HG03354 (cell line): ENCODE measurements at regions not wholly inside any gene's neighbourhood (a gene's known extent, or its start where the extent isn't known, plus 50 kb on each side); places are given as distances from the start of the nearest gene placed in this dataset.
"Not testable (repeated sequence)": the region's sequence is repeated elsewhere in the genome, so short reads cannot be mapped to it uniquely, and the experiment has no call there.

Experiments
- ATAC-seq: cut with Tn5 transposase; IDR thresholded peaks from one replicate; pipeline ENCODE4 v1.9.1; 2021; ENCODE audit warnings: mild to moderate bottlenecking; ENCODE audit not compliant: unreplicated experiment, poor library complexity, severe bottlenecking

DNA sequence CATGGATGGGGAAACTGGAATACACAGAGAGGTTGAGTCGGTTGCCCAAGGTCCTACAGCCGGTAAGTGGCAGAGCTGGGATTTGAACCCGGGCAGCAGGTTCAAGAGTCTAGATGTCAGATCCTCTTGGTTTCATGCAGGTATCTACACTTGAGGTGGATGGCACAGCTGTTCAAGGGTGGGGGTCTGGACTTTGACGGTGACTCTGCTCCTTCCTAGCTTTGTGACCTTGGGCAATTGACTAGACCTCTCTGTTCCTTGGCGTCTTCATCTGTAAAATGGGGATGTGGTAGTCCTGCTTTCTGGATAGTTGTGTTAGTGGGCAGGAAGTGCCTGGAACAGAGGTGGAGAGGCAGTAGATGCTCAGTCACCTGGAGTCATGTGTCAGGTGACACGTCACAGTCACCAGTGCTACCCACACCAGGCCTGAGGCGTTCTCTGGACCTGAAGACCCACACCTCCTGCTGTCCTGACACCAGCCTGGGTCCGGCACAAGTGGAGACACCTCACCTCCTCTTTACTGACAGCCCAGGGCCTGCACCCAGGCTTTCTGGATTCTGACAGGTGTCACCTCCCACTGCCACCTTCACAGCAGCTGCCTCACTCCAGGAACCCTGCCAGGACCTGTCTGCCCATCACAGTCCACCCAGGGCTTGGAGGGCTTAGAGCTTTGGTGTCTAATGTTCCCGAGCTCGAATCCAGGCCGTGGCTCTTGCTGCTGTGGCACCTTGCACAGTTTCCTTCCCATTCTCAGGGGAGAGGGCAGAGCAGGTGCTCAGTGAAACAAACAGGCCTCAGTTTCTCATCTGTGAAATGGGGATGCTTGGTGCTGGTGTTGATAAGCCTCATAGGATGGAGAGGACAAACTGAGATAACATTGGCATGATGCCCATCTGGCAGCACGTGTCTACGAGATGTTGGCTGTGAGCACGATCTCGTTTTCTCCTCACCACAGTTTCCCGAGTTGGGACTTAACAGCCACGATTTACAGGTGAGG lies 83.2 kb upstream of the RUNX3 start:
- ATAC-seq = no peak

GRCh38 chr1:25011943-25012638 lies 82.0 kb upstream of the RUNX3 start:
- ATAC-seq = no peak

GRCh38 chr1:25011275-25011674 lies 81.2 kb upstream of the RUNX3 start:
- ATAC-seq = no peak

DNA sequence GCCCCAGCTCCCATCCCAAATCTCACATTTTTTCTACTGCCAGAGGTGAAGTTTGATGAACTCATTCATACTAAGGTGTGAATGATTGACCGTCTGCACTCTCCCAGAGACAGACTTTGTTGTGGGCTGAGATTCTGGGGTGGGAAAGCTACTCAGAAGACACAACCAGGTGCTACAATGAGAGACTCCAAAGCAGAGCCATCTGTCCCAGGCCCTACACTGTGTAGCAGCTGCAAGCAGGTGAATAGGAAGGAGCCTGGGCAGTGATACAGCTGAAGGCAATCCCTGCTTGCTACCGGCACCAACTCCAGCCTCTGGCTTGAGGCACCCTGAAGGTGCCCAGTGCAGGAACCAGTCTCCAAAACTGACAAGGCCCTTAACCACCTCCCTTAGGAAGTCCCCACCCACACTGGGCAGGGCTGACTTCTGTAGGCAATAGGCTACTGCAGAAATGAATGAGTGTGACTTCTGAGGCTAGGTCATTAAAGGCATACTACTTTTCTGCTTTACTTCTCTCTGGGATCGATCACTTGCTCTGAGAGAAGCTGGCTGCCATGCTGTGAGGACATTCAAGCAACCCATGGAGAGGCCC lies 79.7 kb upstream of the RUNX3 start:
- ATAC-seq = no peak

DNA sequence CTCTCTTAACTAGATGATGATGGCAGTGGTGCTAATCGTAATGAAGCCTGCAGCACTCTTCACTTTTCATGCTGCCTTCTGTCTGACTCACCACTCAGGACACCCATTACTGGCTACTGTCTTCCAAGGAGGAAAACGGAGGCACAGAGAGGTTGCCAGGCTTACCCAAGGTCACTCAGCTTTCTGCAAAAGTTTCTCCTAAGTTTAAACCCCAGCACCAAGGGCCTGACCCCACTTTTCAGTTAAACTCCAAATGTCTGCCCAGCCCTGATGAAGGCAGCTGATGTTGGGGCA lies 78.1 kb upstream of the RUNX3 start:
- ATAC-seq = no peak

DNA sequence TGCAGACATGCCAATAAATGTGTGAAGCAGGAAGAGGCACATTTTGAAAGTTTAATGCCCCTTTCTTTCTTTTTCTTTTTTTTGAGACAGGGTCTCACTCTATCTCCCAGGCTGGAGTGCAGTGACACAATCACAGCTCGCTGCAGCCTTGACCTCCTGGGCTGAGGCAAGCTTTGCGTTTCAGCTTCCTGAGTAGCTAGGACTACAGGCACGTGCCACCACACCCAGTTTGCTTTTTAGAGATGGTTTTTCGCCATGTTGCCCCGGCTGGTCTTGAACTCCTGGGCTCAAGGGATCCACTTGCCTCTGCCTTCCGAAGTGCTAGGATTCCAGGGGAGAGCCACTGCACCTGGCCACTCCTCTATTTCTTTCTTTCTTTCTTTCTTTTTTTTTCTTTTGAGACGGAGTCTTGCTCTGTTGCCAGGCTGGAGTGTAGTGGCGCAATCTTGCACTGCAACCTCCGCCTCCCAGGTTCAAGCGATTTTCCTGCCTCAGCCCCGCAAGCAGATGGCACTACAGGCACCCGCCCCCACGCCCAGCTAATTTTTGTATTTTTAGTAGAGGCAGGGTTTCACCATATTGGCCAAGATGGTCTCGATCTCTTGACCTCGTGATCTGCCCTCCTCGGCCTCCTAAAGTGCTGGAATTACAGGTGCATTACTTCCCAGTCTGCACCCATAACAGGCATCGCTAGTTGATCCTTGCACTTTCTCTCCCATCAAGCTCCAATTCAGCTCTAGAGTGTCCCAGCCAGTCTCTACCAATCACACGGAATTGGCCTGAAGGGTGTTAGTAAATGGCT lies 77.5 kb upstream of the RUNX3 start:
- not testable (repeated sequence) for ATAC-seq

DNA sequence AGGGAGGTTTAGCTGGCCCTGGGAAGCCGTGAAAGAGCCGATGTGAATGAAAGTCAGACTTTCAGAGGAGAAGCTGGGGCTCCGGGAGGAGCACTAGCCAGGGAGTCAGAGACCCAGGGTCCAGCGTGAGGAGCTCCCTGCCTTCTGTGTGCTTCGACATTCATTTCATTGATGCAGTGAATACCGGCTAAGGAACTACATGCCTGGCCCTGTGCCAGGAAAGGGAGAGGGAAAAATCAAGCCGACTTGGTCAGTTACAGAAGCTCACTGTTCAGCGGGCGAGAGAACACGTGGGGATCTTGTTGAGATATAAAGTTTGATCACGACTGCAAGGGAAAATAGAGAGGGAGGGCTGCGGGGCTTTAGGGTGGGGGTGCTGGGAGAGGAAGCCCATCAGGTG lies 76.7 kb upstream of the RUNX3 start:
- no peak for ATAC-seq

GRCh38 chr1:25004355-25004754 lies 74.3 kb upstream of the RUNX3 start:
- no peak for ATAC-seq

DNA sequence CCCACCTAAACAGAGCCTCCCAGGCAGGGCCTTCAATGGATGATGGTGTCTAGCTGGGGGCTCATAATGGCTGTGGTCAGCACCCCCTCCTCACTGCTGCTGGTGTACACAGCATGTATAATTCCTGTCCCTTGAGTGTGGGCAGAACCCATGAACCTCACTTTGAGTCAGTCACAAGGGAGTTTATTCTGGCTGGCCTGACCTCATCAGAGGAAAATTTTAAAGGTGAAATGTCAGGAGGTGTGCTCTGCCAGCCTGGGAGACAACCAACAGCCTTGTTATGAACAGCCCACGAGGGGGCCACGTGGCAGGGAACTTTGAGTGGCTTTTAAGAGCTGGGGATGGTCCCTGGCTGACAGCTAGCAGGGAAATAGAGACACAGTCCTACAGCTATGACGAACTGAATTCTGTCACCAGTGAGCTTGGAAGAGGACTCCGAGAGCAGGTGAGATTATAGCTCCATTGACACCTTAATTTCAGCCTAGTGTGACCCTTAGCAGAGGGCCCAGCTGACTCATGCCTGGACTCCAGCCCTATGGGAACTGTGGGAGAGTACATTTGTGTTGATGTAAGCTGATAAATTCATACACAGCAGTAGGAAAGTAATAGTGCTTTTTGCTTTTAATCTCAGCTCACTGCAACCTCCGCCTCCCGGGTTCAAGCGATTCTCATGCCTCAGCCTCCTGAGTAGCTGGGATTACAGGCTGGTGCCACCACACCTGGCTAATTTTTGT lies 73.5 kb upstream of the RUNX3 start:
- no peak for ATAC-seq

GRCh38 chr1:25003000-25003399 lies 72.9 kb upstream of the RUNX3 start:
- ATAC-seq = no peak

GRCh38 chr1:25001125-25001915 lies 71.2 kb upstream of the RUNX3 start:
- no peak for ATAC-seq

- no peak for ATAC-seq
These were observed 69.8 kb upstream of the RUNX3 start for GRCh38 chr1:24999906-25000305.

DNA sequence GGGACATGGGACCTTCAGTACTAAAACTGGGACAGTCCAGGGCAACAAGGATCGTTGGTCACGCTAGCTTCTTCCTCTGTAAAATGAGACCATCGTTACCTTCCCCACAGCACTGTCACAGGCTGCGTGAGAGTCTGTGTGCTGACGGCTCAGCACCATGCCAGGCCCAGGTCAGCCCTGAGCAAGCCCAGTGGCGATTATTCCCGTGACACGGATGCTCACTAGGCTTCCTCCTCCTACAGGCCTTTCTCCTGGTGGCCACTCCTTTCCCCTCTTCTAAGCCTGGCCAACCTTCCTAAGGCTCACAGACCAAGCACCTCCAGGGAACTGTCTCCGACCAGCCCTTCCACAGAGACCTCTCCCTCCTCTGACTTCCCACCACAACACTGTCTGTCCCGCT lies 69.3 kb upstream of the RUNX3 start:
- ATAC-seq = no peak

DNA sequence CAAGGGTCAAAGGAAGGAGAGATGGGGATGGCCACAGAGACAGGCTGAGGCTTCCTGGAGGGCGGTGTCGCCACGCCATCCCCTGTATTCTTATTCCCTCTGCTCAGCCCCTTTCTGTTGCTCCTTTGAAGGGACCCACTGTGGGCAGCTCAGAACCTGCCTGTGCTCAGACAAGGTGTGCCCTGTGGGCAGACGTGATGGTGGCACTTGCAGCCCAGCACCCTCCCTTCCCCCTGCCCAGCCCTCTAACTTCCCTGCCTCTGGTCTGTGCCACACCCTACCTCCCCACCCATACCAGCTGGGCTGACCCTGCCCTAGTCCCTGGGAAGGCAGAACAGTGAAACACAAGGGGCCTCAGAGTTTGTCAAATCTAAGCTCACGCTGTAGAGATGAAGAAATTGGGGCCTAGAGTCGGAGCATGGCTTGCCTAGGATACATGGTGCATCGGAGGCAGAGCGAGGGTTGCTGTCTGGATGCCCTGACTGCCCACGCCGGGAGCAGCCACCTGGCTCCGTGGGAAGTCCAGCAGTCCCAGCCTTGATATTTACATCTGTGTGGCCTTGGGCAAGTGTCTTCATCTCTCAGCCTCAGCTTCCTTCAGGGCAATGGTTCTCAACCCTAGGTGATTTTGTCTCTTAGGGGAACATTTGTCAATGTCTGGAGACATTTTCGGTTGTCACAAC lies 68.6 kb upstream of the RUNX3 start:
- ATAC-seq = no peak

- ATAC-seq = no peak
These were observed 67.2 kb upstream of the RUNX3 start for GRCh38 chr1:24996983-24997893.

DNA sequence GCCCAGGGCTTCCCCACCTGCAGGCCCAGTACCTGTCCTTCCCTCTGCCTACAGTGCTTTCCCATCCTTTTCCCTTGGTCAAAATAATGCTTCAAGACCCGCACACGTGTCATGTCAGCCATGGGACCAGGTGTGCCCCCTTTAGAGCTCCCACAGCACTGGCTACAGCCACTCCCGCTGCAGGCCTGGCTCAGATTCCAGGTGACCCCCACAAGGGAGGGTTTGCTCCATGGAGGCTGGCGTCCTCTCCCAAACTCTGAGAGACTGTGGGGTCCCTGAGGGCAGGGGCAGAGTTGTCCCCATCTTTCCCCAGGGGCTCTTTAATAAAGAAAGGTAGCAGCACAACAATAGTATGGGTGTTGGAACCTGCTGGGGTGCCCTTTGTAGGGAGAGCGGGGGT lies 66.4 kb upstream of the RUNX3 start:
- no peak for ATAC-seq

- no peak for ATAC-seq
These were observed 65.6 kb upstream of the RUNX3 start for GRCh38 chr1:24995661-24996060.
